OCI-LY7 (cell line): ENCODE measurements at regions not wholly inside any gene's neighbourhood (a gene's known extent, or its start where the extent isn't known, plus 50 kb on each side); places are given as distances from the start of the nearest gene placed in this dataset.

ENCODE experiments used
- EZH2phosphoT487 ChIP-seq: fragments of 200-600 bp; sonication (generic); IDR thresholded peaks from 2 replicates; pipeline ENCODE4 v1.6.1; 2018; ENCODE audit warnings: low read depth, borderline replicate concordance, mild to moderate bottlenecking, mixed run types, antibody characterized with exemption, low read length, moderate library complexity, mixed read lengths
- TF ChIP-seq, protein P1 (sequence below): fragments of 200-600 bp; sonication (generic); conservative IDR thresholded peaks from 2 replicates; pipeline ENCODE4 v1.5.1; 2014; ENCODE audit warnings: mild to moderate bottlenecking, antibody characterized with exemption, low read length, moderate library complexity, mixed read lengths

DNA sequence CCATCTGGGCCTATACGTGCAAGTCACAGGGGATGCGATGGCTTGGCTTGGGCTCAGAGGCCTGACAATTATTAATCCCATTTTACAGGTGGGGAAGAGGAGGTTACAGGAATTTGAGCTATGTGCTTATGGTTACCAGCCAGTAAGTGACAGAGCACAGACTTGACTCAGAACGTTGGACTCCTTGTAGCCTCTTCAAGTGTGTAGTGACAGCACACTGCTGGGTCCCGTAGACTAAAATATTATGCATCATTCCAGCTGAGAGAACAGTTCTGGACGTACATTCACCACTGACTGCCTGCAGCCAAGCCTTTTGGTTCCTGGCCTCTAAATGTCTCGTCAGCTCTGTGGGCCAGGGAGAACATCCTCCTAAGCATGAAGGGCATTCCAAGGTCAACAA is 314.5 kb downstream of the GPAT3 start:
- TF ChIP-seq, protein P1, sequence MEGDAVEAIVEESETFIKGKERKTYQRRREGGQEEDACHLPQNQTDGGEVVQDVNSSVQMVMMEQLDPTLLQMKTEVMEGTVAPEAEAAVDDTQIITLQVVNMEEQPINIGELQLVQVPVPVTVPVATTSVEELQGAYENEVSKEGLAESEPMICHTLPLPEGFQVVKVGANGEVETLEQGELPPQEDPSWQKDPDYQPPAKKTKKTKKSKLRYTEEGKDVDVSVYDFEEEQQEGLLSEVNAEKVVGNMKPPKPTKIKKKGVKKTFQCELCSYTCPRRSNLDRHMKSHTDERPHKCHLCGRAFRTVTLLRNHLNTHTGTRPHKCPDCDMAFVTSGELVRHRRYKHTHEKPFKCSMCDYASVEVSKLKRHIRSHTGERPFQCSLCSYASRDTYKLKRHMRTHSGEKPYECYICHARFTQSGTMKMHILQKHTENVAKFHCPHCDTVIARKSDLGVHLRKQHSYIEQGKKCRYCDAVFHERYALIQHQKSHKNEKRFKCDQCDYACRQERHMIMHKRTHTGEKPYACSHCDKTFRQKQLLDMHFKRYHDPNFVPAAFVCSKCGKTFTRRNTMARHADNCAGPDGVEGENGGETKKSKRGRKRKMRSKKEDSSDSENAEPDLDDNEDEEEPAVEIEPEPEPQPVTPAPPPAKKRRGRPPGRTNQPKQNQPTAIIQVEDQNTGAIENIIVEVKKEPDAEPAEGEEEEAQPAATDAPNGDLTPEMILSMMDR, result no peak
- no peak for TF ChIP-seq EZH2phosphoT487
